SU-DHL-6 (cell line): ENCODE measurements at regions not wholly inside any gene's neighbourhood (a gene's known extent, or its start where the extent isn't known, plus 50 kb on each side); places are given as distances from the start of the nearest gene placed in this dataset.

Experiments used
- EZH2phosphoT487 ChIP-seq: fragments of 200-600 bp; sonication (generic), shearing (Covaris generic); conservative IDR thresholded peaks from 2 replicates; pipeline ENCODE4 v1.6.1; 2018; ENCODE audit warnings: mild to moderate bottlenecking, antibody characterized with exemption, low read length, moderate library complexity, mixed read lengths
- TF ChIP-seq, protein P1 (sequence below): fragments of 200-600 bp; sonication (generic); IDR thresholded peaks from one replicate; pipeline ENCODE4 v1.5.1; 2017; ENCODE audit warnings: antibody characterized with exemption, mild to moderate bottlenecking, low read length, moderate library complexity; ENCODE audit not compliant: insufficient read depth, poor library complexity, severe bottlenecking

- TF ChIP-seq, protein P1, sequence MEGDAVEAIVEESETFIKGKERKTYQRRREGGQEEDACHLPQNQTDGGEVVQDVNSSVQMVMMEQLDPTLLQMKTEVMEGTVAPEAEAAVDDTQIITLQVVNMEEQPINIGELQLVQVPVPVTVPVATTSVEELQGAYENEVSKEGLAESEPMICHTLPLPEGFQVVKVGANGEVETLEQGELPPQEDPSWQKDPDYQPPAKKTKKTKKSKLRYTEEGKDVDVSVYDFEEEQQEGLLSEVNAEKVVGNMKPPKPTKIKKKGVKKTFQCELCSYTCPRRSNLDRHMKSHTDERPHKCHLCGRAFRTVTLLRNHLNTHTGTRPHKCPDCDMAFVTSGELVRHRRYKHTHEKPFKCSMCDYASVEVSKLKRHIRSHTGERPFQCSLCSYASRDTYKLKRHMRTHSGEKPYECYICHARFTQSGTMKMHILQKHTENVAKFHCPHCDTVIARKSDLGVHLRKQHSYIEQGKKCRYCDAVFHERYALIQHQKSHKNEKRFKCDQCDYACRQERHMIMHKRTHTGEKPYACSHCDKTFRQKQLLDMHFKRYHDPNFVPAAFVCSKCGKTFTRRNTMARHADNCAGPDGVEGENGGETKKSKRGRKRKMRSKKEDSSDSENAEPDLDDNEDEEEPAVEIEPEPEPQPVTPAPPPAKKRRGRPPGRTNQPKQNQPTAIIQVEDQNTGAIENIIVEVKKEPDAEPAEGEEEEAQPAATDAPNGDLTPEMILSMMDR = no peak
- no peak for TF ChIP-seq EZH2phosphoT487
Measured at GRCh38 chr20:18914796-18915195, 101.2 kb downstream of the SCP2D1 start.
